SK-N-SH (cell line): ENCODE measurements at regions not wholly inside any gene's neighbourhood (a gene's known extent, or its start where the extent isn't known, plus 50 kb on each side); places are given as distances from the start of the nearest gene placed in this dataset.

Experiments
- CTCF ChIA-PET: fragments of 300-600, 350-600 bp; formaldehyde crosslinking; extraction: SDS; loops from one replicate; lab custom pipeline; 2021; lab: Yijun Ruan, JAX
- POLR2A ChIA-PET: fragments of 350-600 bp; sonication (Branson Sonifier 250); formaldehyde crosslinking; extraction: SDS; loops from one replicate; lab custom pipeline; 2020; ENCODE audit warnings: antibody characterized with exemption, inconsistent platforms; lab: Yijun Ruan, JAX
- DNase-seq: peaks from one replicate; pipeline ENCODE4 v3.0.0; 2012
- H2AFZ ChIP-seq: fragments of 200-600 bp; sonication (generic); 2 replicates; pipeline ENCODE4 v1.8.1; 2016; ENCODE audit warnings: antibody characterized with exemption, mild to moderate bottlenecking, low read depth
- H3F3A ChIP-seq: fragments of 200-600 bp; sonication (generic); replicated peaks from 2 replicates; pipeline ENCODE3; 2016; ENCODE audit warnings: antibody characterized with exemption, mild to moderate bottlenecking; ENCODE audit not compliant: insufficient read depth
- H3K27ac ChIP-seq, 2 experiments: fragments of 200-500 bp in 1 of 2; fragments of 200-600 bp in 1 of 2; sonication (Bioruptor generic) in 1 of 2; sonication (generic), shearing (Covaris generic) in 1 of 2; 2 replicates each; pipeline versions ENCODE4 v1.5.1 to v1.6.1; 2014 to 2016; ENCODE audit warnings: low read depth in 2 of 2, inconsistent platforms in 1 of 2, low read length in 1 of 2, mild to moderate bottlenecking in 1 of 2, mixed read lengths in 1 of 2
- H3K27me3 ChIP-seq: fragments of 200-600 bp; sonication (generic), shearing (Covaris generic); 2 replicates; pipeline ENCODE4 v1.6.1; 2016; ENCODE audit warnings: mixed run types; ENCODE audit not compliant: insufficient read depth
- H3K36me3 ChIP-seq, 2 experiments: fragments of 200-500 bp in 1 of 2; fragments of 200-600 bp in 1 of 2; sonication (Bioruptor generic) in 1 of 2; sonication (generic) in 1 of 2; replicated peaks in 1 of 2; 2 replicates each; pipeline versions ENCODE3 to v1.5.1; 2014 to 2016; ENCODE audit warnings: low read length in 1 of 2, mild to moderate bottlenecking in 1 of 2; ENCODE audit not compliant: insufficient read depth in 2 of 2, control insufficient read depth in 1 of 2
- H3K4me1 ChIP-seq, 2 experiments: fragments of 200-500 bp in 1 of 2; fragments of 200-600 bp in 1 of 2; sonication (Bioruptor generic) in 1 of 2; sonication (generic), shearing (Covaris generic) in 1 of 2; 2 replicates each; pipeline versions ENCODE4 v1.5.1 to v1.6.1; 2014 to 2016; ENCODE audit warnings: low read depth in 1 of 2, low read length in 1 of 2, mixed run types in 1 of 2; ENCODE audit not compliant: insufficient read depth in 2 of 2, control insufficient read depth in 1 of 2
- H3K4me2 ChIP-seq: fragments of 200-600 bp; sonication (generic), shearing (Covaris generic); 2 replicates; pipeline ENCODE4 v1.6.1; 2017; ENCODE audit warnings: mixed run types
- H3K4me3 ChIP-seq, 2 experiments: fragments of 200-500 bp in 1 of 2; fragments of 200-600 bp in 1 of 2; sonication (Bioruptor generic) in 1 of 2; sonication (generic), shearing (Covaris generic) in 1 of 2; 2 replicates each; pipeline versions ENCODE4 v1.5.1 to v1.8.1; 2014 to 2016; ENCODE audit warnings: low read depth in 2 of 2, inconsistent platforms in 1 of 2, low read length in 1 of 2, mild to moderate bottlenecking in 1 of 2, mixed read lengths in 1 of 2, moderate library complexity in 1 of 2
- H3K79me2 ChIP-seq: fragments of 200-600 bp; sonication (generic); 2 replicates; pipeline ENCODE4 v1.8.1; 2017; ENCODE audit warnings: mild to moderate bottlenecking; ENCODE audit not compliant: insufficient read depth
- H3K9ac ChIP-seq: fragments of 200-600 bp; sonication (generic); 2 replicates; pipeline ENCODE4 v1.6.1; 2017; ENCODE audit warnings: mixed run types
- H3K9me2 ChIP-seq: fragments of 200-600 bp; sonication (generic); 2 replicates; pipeline ENCODE4 v1.6.1; 2017; ENCODE audit warnings: mixed run types
- H3K9me3 ChIP-seq: fragments of 200-600 bp; sonication (generic); 2 replicates; pipeline ENCODE4 v1.6.1; 2017; ENCODE audit warnings: mixed run types, mild to moderate bottlenecking, moderate library complexity
- H4K20me1 ChIP-seq: fragments of 200-600 bp; sonication (generic); 2 replicates; pipeline ENCODE4 v1.6.1; 2017; ENCODE audit warnings: mild to moderate bottlenecking, mixed run types; ENCODE audit not compliant: insufficient read depth
- ELF1 ChIP-seq: IDR thresholded peaks from 2 replicates; pipeline ENCODE4 v1.4.0; 2012
- EP300 ChIP-seq, 2 experiments: IDR thresholded peaks; 2 replicates each; pipeline versions ENCODE4 v1.4.0 to v1.6.1; 2012; ENCODE audit warnings: borderline replicate concordance in 1 of 2, low read depth in 1 of 2, low read length in 1 of 2
- FOSL2 ChIP-seq: IDR thresholded peaks from 2 replicates; pipeline ENCODE4 v1.4.0; 2012; ENCODE audit warnings: low read depth, mild to moderate bottlenecking, moderate library complexity, borderline replicate concordance
- FOXM1 ChIP-seq: IDR thresholded peaks from 2 replicates; pipeline ENCODE4 v1.4.0; 2012; ENCODE audit warnings: low read depth, mild to moderate bottlenecking
- GABPA ChIP-seq: IDR thresholded peaks from 2 replicates; pipeline ENCODE4 v1.4.0; 2012; ENCODE audit warnings: low read depth, mild to moderate bottlenecking
- IRF3 ChIP-seq: fragments of 150-350 bp; IDR thresholded peaks from 2 replicates; pipeline ENCODE4 v1.6.1; 2016; ENCODE audit warnings: mild to moderate bottlenecking, low read depth, low read length
- MEF2A ChIP-seq: IDR thresholded peaks from 2 replicates; pipeline ENCODE4 v1.4.0; 2012; ENCODE audit warnings: low read depth, borderline replicate concordance
- MXI1 ChIP-seq: IDR thresholded peaks from 2 replicates; pipeline ENCODE4 v1.6.1; 2012; ENCODE audit warnings: mild to moderate bottlenecking, low read depth, low read length, improper control_type of control experiment
- PBX3 ChIP-seq: IDR thresholded peaks from 2 replicates; pipeline ENCODE4; 2012
- RAD21 ChIP-seq: IDR thresholded peaks from 2 replicates; pipeline ENCODE4 v1.6.1; 2012; ENCODE audit warnings: mild to moderate bottlenecking, low read length
- RXRA ChIP-seq: IDR thresholded peaks from 2 replicates; pipeline ENCODE4 v1.4.0; 2012; ENCODE audit warnings: low read depth, mild to moderate bottlenecking, borderline replicate concordance
- SIN3A ChIP-seq: IDR thresholded peaks from 2 replicates; pipeline ENCODE4 v1.6.1; 2012; ENCODE audit warnings: low read depth, mild to moderate bottlenecking, low read length, moderate library complexity, borderline replicate concordance
- TEAD4 ChIP-seq: IDR thresholded peaks from 2 replicates; pipeline ENCODE4 v1.4.0; 2012; ENCODE audit warnings: mild to moderate bottlenecking, borderline replicate concordance; ENCODE audit not compliant: insufficient read depth
- WGBS: methylation state at CpG from one replicate; pipeline ENCODE4 v1.1.6; 2017; ENCODE audit warnings: low lambda C conversion rate; 5-methylcytosine and 5-hydroxymethylcytosine counted together
- TF ChIP-seq, protein P1 (sequence below): IDR thresholded peaks from 2 replicates; pipeline ENCODE4 v1.6.1; 2012; ENCODE audit warnings: mild to moderate bottlenecking, low read depth, low read length, moderate library complexity

DNA sequence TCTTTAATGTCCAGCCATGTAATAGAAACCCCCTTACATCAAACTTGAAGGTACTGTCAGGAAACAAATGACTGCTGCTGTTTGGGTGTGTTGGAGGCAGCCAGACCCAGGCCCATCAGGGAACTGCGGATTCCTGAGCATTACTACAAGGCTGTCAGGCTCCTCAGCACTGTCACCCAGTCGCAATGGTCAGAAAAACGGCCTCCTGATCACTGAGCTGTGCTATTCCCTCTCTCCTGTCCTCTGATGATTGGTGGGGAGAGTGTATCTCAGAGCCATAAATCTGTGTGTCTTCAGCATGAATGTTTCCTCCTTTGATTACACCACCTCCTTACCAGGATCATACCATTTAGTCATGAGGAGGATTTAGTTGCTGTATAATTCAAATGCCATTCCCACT is 135.2 kb upstream of the GADL1 start:
- no peaks in the 10 kb centered on the region for H3F3A ChIP-seq
- CTCF ChIA-PET = no interaction called here
- H3K27me3 ChIP-seq = no peaks in the 10 kb centered on the region
- no peaks in the 10 kb centered on the region for H3K9me2 ChIP-seq
- no peak for TF ChIP-seq FOSL2
- no peak for TF ChIP-seq EP300 (IDR thresholded peaks at IDR 0.05; ENCODE audit: borderline replicate concordance in 1 of 2, low read depth in 1 of 2, low read length in 1 of 2)
- TF ChIP-seq PBX3 = no peak
- no peak for TF ChIP-seq MXI1
- TF ChIP-seq RAD21 = no peak
- TF ChIP-seq GABPA = no peak
- TF ChIP-seq FOXM1 = no peak
- no peak for TF ChIP-seq RXRA
- no peak for TF ChIP-seq ELF1
- TF ChIP-seq TEAD4 = no peak
- TF ChIP-seq IRF3 = no peak
- no peak for TF ChIP-seq MEF2A
- TF ChIP-seq, protein P1, sequence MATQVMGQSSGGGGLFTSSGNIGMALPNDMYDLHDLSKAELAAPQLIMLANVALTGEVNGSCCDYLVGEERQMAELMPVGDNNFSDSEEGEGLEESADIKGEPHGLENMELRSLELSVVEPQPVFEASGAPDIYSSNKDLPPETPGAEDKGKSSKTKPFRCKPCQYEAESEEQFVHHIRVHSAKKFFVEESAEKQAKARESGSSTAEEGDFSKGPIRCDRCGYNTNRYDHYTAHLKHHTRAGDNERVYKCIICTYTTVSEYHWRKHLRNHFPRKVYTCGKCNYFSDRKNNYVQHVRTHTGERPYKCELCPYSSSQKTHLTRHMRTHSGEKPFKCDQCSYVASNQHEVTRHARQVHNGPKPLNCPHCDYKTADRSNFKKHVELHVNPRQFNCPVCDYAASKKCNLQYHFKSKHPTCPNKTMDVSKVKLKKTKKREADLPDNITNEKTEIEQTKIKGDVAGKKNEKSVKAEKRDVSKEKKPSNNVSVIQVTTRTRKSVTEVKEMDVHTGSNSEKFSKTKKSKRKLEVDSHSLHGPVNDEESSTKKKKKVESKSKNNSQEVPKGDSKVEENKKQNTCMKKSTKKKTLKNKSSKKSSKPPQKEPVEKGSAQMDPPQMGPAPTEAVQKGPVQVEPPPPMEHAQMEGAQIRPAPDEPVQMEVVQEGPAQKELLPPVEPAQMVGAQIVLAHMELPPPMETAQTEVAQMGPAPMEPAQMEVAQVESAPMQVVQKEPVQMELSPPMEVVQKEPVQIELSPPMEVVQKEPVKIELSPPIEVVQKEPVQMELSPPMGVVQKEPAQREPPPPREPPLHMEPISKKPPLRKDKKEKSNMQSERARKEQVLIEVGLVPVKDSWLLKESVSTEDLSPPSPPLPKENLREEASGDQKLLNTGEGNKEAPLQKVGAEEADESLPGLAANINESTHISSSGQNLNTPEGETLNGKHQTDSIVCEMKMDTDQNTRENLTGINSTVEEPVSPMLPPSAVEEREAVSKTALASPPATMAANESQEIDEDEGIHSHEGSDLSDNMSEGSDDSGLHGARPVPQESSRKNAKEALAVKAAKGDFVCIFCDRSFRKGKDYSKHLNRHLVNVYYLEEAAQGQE = no peak
- TF ChIP-seq SIN3A = no peak
- H3K4me2 ChIP-seq = no peak overlapping the region
- H3K9me3 ChIP-seq = peaks cover 7% of the 10 kb centered on the region; the same call in 1 of the 2 replicates
- no peaks in the 10 kb centered on the region for H3K4me1 ChIP-seq
- H3K79me2 ChIP-seq = no peaks in the 10 kb centered on the region
- no peak overlapping the region for H3K4me3 ChIP-seq
- DNase-seq = no peak
- H3K27ac ChIP-seq = no peak overlapping the region
- H4K20me1 ChIP-seq = no peaks in the 10 kb centered on the region
- no peak overlapping the region for H2AFZ ChIP-seq
- no peak overlapping the region for H3K9ac ChIP-seq
- no peaks in the 10 kb centered on the region for H3K36me3 ChIP-seq
- WGBS = 27% methylated on average over 2 of the region's 3 CpGs
- POLR2A ChIA-PET = no interaction called here
